Activated CD4-positive, alpha-beta T cell treated with anti-CD3 and anti-CD28 coated beads for 1 hour (primary cell): ENCODE measurements at regions not wholly inside any gene's neighbourhood (a gene's known extent, or its start where the extent isn't known, plus 50 kb on each side); places are given as distances from the start of the nearest gene placed in this dataset.
"Not testable (repeated sequence)": the region's sequence is repeated elsewhere in the genome, so short reads cannot be mapped to it uniquely, and the experiment has no call there.

Source experiments
- DNase-seq: peaks from one replicate; pipeline ENCODE4 v3.0.0-alpha.2; 2020

DNA sequence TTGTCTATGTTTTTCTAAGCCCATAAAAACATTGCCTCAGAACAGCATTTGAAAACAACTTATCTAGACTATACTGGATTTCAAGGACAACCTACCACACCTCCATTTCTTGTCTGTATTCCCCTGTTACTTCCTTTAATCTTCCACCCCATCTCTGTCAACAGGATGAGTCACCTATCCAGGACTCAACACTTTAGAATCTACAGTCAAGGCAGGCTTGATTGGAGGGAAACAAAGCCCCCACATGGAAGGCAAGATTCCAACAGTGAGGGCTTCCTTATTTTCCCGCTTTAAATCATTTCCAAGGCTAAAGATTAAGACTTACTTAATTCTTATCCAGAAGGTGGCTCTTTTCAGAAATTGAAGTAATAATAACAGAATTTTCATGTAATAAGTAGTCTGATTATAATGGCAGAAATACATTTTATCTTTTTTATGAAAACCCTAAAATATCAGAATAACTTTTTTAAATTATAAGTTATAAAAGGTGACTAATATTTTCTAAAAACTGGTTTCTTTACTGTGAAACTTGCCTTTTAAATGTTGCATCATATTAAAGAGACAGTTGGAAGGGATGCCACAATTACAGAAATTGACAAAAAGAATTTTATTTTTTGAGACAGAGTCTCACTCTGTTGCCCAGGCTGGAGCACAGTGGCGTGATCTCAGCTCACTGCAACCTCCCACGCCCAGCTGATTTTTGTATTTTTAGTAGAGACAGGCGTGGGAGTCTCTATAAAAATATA is 138.7 kb upstream of the CCDC150 start:
- no peak for DNase-seq

DNA sequence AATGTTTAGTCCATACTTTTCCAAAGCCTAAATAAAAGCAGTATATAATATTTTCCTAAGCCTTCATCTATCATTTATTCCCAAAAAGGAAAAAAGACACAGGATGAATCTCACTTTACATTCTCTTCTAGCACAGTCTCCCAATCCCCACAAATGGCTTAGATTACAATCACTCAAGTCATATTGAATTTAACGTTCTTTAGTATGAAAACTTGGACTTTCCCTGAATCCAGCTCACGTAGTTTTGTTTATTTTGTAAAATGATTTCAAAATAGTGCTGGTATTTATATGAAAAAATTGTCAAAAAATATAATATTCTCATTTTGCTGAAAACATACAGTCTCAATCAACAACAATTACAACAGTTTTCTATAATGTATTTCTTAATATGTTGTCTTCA is 137.7 kb upstream of the CCDC150 start:
- no peak for DNase-seq

DNA sequence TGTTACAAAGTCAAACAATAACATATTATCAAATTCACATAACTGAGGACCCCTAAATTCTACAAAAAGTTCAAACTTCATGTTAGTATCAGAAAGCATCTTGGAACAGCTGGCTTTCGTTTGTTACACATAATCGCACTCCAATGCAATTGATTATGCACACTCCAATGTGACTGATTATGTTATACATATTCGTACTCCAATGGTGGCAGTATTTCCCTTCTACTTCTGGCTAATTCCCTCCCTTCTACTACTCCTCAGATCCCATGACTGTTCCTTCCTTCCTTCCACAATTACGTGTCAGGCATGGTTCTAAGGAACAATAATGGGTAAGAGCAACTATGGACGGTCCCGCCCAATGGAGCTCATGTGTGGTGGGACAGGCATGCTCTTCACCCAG is 137.1 kb upstream of the CCDC150 start:
- no peak for DNase-seq

DNA sequence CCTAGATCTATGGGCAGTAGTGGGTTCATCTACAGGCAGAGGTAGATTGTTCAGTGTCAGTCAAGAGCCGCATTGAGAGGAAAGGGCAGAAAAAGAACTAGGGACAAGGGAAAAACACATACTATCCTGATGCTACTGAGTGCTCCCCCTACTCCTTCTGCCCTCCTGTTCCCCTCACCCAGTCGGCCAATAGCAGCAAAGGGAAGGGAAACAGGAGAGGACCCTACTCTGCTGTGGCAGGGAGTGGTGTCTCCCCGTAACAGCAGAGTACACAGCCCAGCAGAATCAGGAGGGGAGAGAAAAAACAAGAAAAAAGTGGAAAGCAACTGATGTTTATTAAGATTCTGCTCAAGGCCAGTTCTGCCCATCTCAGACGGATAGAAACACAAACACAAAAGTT is 136.1 kb upstream of the CCDC150 start:
- no peak for DNase-seq

DNA sequence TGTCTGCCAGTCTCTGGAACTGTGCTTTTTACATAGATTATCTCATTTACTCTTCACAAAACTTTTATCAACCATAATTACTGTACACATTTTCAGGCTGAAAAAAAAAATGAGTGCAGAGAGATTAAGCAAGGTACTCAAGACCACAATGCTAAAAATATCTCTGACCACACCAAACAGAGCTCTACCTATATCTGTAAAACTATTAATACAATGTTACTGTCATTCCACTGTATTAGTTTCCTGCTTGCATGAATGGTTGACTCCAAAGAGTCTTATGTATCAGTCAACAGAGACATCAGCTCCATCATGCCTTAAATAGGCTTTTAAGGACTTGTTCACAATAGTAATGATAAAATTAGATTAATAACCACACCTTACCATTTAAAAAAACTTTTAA is 134.7 kb upstream of the CCDC150 start:
- no peak for DNase-seq

DNA sequence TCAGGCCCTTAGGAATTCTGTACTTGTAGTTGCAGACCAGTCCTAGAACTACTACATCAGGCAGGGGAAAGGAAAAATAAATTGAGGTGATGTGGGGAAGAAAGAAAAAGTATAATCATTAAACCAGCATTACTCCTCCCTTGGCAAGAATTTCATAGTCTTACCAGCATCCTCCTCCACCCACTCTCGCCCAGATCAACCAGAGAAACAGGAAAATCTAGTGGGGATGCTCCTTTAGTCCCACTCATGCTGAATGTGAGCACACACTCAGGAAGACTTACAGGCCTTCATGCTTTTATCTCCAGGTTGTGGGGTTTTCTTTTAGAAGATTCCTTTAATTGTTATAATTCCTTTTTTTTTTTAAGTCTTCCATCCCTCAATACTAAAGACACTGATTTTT is 129.3 kb upstream of the CCDC150 start:
- no peak for DNase-seq

DNA sequence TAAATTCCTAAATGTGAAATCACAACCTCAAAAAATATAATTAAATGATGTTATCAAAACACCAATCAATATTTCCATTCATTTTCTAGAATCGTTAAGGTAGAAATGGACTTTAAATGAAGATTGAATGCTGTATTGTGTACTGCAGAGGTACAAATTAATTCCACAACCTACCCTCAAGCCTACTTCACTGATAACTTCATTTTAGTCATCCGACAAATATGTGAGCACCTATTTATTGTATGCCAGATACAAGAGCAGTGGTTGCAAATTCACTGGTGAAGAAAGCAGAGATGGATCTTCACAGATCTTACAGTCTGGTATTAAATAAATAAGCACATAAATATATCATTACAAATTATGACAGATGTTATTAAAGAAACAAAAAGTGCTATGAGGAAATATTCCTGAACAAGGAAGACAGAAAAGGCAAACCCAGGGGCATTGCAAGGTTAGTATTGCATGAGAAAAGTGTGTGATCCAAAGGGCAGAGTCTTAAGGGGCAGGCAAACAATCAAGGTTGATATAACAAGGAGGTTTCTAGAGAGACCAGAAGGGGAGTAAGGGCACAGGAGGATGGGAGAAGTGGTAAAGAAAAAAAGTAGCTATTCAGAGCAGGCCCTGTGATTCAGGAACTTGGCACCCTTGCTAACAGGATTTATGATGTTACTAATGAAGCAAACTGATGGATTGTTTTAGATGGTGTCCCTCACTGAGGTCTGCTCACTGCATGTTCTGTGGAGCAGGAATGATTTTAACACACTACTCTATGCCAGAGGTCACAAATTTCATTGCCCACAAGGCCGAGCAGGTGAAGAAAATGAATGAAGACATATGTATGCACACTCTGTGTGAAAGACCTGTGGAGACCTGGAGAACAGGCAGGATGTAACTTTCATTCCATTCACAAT is 128.0 kb upstream of the CCDC150 start:
- no peak for DNase-seq

DNA sequence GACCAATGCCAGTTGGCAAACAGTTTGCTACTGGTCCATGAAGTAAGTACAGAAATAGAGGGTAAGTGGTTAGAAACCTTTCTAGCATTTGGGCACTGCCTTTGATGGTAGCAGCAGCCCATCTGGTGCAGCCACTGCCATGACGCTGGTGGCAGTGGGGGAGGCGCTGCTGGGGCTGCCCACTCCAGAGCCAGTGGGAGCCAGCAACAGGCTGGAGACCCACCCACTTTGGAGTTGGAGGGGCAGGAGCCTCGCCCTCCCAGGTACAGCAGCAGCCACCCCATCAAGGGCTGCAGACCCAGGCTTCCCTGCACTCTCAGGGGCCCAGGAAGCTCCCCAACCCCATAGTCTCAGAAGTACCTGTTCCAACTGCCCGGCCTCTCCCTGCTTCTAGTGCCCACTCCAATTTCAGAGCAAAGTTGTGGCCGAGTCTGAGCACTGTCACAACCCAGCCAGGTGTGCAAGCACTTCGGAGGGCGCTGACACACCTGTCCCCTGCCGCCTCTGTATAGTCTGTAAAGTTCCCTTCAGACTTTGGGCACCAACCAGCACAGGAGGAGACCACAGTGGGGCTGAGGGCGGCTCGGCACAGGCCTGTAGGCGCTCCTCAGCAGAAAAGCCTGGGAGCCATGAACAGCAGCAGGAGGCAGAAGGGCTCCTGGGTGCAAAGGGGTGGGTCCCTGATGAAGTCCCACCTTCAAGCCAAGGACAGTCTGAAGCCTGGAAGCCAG is 125.6 kb upstream of the CCDC150 start:
- DNase-seq = no peak

DNA sequence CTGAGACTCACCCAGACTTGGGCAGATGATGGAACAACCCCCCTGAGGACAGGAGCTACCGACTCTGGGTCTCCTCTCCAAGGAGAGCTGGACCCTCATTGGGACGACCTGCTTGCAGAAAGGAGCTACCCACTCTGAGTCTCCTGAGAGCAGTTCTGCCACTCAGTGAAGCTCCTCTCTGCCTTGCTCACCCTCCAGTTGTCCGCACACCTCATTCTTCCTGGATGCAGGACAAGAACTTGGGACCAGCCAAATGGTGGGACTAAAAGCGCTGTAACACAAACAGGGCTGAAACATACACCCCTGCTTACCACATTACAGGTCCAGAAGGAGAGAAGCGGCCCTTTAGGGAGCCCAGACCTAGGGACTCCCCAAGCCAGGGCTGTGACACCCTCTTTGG is 124.9 kb upstream of the CCDC150 start:
- no peak for DNase-seq

DNA sequence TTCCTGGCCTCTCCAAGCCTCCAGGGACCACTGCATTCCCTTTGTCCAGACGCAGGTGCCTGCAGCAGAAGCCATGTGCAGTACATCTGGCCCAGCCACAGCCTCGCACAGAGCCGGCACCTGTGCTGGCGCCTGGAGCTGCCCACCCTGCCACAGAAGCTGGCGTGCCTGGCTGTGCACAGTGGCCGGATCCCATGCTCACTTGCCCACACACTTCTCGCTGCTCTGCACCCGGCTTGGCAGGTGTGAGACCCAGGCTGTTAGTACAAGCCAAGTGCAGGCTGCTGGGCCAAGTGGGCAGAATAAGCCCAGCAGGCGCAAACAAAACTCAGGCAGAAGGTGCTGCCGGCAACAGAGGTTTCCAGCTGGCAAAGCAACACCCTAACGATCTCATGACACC is 124.5 kb upstream of the CCDC150 start:
- no peak for DNase-seq

DNA sequence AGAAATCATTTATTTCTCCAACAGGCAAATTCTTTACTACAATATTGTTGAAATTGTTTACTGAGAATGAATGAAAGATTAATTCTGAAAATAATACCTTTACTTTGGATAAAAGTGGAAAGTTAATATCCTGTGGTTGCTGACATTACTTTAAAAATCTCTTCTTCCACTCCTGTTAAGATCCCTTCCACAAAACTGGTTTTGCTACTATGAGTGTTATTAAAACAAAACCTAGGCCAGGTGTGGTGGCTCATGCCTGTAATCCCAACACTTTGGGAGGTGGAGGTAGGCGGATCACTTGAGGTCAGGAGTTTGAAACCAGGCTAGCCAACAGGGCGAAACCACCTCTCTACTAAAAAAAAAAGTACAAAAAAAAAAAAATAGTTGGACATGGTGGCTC is 123.9 kb upstream of the CCDC150 start:
- no peak for DNase-seq

DNA sequence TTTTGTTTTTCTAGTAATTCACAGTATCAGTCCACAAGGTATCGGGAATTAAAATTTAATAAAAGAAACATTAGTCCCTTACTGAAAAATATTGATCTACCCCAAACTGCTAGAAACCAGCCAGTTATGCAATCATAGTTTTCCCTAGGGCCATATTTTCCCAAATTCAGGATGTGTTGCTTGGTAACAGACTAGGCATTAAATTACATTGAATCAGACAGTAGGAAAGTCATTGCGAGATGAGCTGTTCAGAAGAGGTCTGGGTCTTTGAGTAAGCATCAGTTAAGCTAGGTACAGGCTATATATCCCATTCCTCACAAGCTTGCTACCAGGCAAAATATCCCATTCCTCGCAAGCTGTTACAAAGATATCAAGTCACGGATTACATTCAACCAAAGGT is 123.0 kb upstream of the CCDC150 start:
- no peak for DNase-seq

DNA sequence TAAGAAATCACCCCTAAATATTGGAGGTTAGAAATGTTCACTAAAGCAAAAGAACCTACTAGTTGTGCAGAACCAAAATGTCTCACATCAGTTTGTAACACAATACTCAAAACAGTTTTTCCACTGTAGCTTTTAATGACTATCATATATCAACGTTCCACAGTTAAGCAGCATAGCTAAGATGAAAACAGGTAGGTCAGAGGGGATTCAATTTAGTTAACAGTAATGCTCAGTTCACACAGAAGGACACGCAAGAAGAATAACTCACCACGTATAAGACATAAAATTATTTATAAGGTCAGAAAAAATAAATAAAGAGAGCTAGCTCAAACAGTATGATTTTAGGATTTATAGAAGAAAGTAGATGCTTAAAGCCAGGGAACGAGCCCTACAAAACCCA is 118.9 kb upstream of the CCDC150 start:
- DNase-seq = no peak

DNA sequence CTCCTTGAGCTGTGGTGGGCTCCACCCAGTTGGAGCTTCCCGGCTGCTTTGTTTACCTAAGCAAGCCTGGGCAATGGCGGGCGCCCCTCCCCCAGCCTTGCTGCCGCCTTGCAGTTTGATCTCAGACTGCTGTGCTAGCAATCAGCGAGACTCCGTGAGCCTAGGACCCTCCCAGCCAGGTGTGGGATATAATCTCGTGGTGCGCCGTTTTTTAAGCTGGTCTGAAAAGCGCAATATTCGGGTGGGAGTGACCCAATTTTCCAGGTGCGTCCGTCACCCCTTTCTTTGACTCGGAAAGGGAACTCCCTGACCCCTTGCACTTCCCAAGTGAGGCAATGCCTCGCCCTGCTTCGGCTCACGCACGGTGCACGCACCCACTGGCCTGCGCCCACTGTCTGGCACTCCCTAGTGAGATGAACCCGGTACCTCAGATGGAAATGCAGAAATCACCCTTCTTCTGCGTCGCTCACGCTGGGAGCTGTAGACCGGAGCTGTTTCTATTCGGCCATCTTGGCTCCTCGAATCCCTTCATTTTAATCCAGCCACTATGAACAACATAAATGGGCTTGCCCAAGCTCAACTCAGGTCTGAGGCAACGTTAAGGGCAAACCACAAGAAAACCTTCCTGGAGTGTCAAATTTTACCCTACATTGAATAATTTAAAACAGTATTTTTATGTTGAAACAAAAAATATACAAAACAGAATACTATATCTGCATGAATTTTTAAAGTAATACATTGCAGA is 112.4 kb upstream of the CCDC150 start:
- not testable (repeated sequence) for DNase-seq

DNA sequence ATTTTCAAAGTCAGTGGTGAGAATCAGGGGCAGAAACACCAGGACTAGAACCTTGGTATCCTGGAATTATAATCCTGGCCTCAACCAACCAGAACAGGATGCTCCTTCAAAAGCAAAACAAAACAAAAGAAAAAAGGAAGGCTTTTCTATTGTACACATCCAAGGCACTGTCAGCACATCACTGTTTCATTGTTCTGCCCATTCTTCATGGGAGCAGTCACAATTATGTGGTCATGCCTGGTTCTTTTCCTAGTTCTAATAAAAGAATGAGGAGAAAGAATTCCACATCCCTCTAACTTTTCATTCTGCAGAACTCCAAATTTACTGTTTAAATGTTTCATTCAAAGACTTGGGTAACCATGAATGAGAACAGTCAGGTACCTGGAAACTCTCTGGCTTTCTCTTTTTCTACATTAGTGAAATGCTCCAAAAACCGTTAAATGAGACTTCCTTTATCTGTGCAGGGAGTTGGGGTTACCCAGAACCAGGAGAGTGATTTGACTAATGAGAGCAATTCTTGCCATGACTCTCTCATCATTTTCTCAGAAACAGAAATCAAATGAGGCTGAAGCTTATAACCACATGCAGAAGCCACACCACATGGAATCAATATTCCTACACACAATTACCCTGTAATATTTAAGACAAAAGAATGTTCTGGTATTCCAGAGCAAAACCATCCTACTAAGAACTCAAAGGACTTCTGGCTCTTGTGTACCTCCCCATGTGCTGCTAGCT is 110.9 kb upstream of the CCDC150 start:
- no peak for DNase-seq

DNA sequence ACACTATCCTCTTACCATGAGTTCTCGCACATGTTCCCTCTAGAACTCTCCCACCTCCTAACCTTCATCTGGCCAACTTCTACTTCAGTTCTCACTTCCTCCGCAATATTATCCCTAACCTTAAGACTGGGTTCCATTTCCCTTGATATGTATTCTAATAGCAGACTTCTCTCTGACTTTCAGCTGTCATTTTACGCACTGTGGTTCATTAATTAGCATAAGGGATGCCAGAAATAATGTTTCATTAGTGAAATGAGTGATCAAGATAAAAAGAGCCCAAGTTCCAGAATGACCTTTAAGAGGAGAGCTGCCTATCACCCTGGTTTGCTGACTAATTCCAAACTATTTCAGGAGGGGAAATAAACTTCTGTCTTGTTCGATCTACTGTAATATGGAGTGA is 108.6 kb upstream of the CCDC150 start:
- no peak for DNase-seq

DNA sequence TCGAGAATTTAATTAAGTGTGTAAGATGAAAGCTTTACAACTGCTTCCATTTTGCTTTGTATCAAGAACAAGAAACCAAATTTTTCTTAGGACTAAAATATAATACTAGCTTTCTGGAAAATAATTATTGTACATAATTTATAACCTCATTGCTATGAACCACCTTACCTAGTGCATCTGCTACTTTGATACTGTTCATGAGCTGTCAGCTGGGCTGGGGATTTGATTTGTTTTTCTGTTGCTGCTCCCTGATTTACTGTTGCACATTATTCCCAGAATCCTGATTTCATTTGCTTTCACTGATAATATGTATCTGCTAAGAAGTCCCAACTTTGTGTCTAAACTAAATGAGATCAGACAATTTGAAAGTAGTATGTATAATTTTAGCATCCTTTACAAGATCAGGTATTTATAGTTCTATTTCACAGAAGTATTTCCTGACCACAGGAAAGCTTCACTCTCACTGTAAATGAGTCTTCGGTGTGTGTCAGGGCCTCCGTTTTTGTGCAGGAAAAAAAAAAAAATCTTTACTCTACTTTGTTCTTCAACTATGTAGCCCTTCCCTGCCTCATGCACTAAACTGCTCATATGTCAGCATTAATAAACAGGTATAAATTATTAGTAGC is 105.6 kb upstream of the CCDC150 start:
- DNase-seq = no peak

DNA sequence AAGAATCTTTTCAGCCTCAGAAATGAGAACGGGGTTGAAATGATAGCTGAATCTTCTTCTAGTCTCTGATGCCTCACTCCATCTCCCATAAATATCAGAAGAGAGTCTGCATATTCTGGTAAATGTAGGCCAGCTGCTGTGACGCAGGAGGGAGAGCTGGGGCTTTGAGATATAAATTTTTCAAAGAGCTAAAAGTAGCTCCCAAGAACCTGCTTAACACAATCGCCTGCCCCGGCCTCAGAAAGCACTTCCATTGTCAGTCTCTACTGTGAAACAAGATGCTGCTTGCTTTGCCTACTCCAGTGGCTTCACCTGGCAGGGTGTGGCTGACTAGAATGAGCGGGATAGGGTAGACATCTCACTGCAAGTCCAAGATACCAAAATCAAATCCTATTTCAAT is 105.0 kb upstream of the CCDC150 start:
- DNase-seq = no peak

DNA sequence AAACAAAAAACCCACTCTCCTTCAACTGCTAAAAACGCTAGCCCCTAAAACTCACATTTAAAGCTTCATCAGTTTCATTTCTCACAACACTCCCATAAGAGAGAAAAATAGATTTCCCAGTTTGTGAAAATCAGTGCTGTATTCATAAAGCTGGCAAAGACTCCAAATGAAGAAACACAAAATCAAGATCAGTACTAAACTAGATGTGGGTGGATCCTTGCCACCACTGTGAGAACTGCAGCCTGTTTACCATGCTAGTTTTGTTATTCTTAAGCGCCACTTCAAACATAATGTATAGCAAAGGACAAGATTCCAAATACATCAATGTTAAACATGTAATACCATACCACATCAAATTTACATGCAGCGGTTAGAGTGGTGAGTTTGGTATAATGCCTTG is 104.5 kb upstream of the CCDC150 start:
- no peak for DNase-seq

DNA sequence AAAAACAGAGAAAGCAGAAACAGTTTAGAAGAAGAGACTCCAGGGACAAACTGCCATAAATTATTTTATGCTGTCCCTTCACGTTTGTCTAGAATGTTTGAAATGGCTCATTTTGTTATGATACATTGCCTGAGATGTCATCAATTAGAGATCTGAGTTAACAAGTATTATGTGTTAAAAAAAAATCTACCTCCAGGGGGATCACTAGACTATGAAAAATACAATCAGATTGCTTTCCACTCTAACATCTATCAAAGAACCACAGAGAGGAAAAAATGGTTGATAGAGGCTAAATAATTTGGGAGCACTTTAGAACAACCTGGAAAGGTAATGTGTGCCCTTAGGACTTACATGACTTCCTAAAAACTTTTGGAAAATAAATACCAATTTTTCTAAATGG is 103.8 kb upstream of the CCDC150 start:
- no peak for DNase-seq

DNA sequence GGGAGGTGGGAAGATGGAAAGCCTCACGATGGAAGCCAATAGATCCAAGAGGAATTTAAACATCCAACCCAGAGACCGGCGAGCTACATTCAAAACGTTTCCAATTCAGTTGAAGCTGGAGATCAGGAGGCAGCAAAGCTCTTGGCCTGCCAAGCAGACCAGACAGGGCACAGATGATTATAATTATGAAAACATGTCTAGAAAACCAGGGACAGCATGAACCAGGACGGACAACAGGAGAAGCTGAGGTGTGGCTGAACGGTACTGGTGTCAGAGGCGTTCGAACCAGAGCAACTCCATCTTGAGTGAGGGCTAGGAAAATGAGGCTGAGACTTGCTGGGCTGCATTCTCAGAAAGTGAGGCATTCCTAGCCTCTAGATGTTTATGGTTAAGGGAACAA is 102.2 kb upstream of the CCDC150 start:
- no peak for DNase-seq

DNA sequence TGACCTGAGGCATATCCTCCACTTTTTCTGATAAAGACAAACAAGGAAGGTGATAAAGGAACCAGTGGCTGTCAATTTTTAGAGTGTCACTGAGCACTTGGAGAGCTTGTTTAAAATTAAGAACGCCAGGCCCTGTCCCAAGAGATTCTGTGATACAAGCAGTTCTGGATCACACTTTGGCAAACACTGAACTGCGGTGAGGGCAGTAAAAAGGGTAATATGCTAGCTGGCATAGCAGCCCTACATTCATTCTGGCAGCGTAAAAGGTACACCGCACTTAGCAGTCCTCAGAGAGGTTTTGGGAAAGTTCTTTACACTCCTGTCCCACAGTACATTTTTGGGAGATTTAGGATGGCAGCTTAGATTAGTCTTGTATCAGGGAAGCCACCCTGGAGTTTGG is 101.3 kb upstream of the CCDC150 start:
- DNase-seq = no peak
